KOPT-K1 (cell line): ENCODE measurements at regions not wholly inside any gene's neighbourhood (a gene's known extent, or its start where the extent isn't known, plus 50 kb on each side); places are given as distances from the start of the nearest gene placed in this dataset.

Source experiments
- H3K27ac ChIP-seq: fragments of 200-600 bp; sonication (generic); 2 replicates; pipeline ENCODE4 v1.5.1; 2016; ENCODE audit warnings: antibody characterized with exemption, mild to moderate bottlenecking, low read depth, low read length; ENCODE audit not compliant: poor library complexity, severe bottlenecking
- H3K36me3 ChIP-seq: fragments of 200-600 bp; sonication (generic); 2 replicates; pipeline ENCODE4 v1.5.1; 2017; ENCODE audit warnings: antibody characterized with exemption, mild to moderate bottlenecking, low read length, moderate library complexity; ENCODE audit not compliant: insufficient read depth
- H3K9me3 ChIP-seq: fragments of 200-600 bp; sonication (generic); 2 replicates; pipeline ENCODE4 v1.5.1; 2017; ENCODE audit warnings: antibody characterized with exemption, low read length, mild to moderate bottlenecking; ENCODE audit not compliant: insufficient read depth, poor library complexity, severe bottlenecking

- Histone ChIP-seq H3K9me3 (no peaks in the 10 kb centered on the region), H3K36me3 (no peaks in the 10 kb centered on the region), H3K27ac (no peak overlapping the region)
Measured at GRCh38 chr2:207216457-207216856, 50.7 kb upstream of the KLF7 start.

- Histone ChIP-seq H3K27ac (no peak overlapping the region), H3K36me3 (no peaks in the 10 kb centered on the region), H3K9me3 (no peaks in the 10 kb centered on the region)
Measured at GRCh38 chr2:207217442-207217841, 51.7 kb upstream of the KLF7 start.

GRCh38 chr2:207219081-207219630, 53.4 kb upstream of the KLF7 start:
- no peaks in the 10 kb centered on the region for H3K36me3 ChIP-seq
- no peak overlapping the region for H3K27ac ChIP-seq
- no peaks in the 10 kb centered on the region for H3K9me3 ChIP-seq

- Histone ChIP-seq H3K9me3 (no peaks in the 10 kb centered on the region), H3K27ac (no peak overlapping the region), H3K36me3 (no peaks in the 10 kb centered on the region)
Measured at GRCh38 chr2:207219676-207220501, 54.1 kb upstream of the KLF7 start.

GRCh38 chr2:207221731-207222130, 56.0 kb upstream of the KLF7 start:
- no peaks in the 10 kb centered on the region for H3K36me3 ChIP-seq
- no peaks in the 10 kb centered on the region for H3K9me3 ChIP-seq
- H3K27ac ChIP-seq = no peak overlapping the region

GRCh38 chr2:207223051-207223450, 57.3 kb upstream of the KLF7 start:
- Histone ChIP-seq H3K36me3 (no peaks in the 10 kb centered on the region), H3K9me3 (no peaks in the 10 kb centered on the region), H3K27ac (no peak overlapping the region)

- Histone ChIP-seq H3K27ac (no peak overlapping the region), H3K9me3 (no peaks in the 10 kb centered on the region), H3K36me3 (no peaks in the 10 kb centered on the region)
Measured at GRCh38 chr2:207224381-207224780, 58.6 kb upstream of the KLF7 start.

GRCh38 chr2:207224791-207225482, 59.2 kb upstream of the KLF7 start:
- no peaks in the 10 kb centered on the region for H3K36me3 ChIP-seq
- H3K27ac ChIP-seq = no peak overlapping the region
- H3K9me3 ChIP-seq = no peaks in the 10 kb centered on the region

- Histone ChIP-seq H3K9me3 (no peaks in the 10 kb centered on the region), H3K36me3 (no peaks in the 10 kb centered on the region), H3K27ac (no peak overlapping the region)
Measured at GRCh38 chr2:207225773-207226172, 60.0 kb upstream of the KLF7 start.

GRCh38 chr2:207226243-207226642, 60.5 kb upstream of the KLF7 start:
- Histone ChIP-seq H3K27ac (no peak overlapping the region), H3K36me3 (no peaks in the 10 kb centered on the region), H3K9me3 (no peaks in the 10 kb centered on the region)

- Histone ChIP-seq H3K9me3 (no peaks in the 10 kb centered on the region), H3K27ac (no peak overlapping the region), H3K36me3 (no peaks in the 10 kb centered on the region)
Measured at GRCh38 chr2:207226671-207227061, 60.9 kb upstream of the KLF7 start.

- Histone ChIP-seq H3K27ac (no peak overlapping the region), H3K36me3 (no peaks in the 10 kb centered on the region), H3K9me3 (no peaks in the 10 kb centered on the region)
Measured at GRCh38 chr2:207227062-207227748, 61.5 kb upstream of the KLF7 start.

- H3K9me3 ChIP-seq = no peaks in the 10 kb centered on the region
- H3K27ac ChIP-seq = no peak overlapping the region
- H3K36me3 ChIP-seq = no peaks in the 10 kb centered on the region
Measured at GRCh38 chr2:207227749-207228145, 62.0 kb upstream of the KLF7 start.

GRCh38 chr2:207228402-207228801, 62.7 kb upstream of the KLF7 start:
- Histone ChIP-seq H3K9me3 (no peaks in the 10 kb centered on the region), H3K27ac (no peak overlapping the region), H3K36me3 (no peaks in the 10 kb centered on the region)

- Histone ChIP-seq H3K36me3 (no peaks in the 10 kb centered on the region), H3K27ac (no peak overlapping the region), H3K9me3 (no peaks in the 10 kb centered on the region)
Measured at GRCh38 chr2:207229161-207229560, 63.4 kb upstream of the KLF7 start.
